LNCAP (cell line): ENCODE measurements at regions not wholly inside any gene's neighbourhood (a gene's known extent, or its start where the extent isn't known, plus 50 kb on each side); places are given as distances from the start of the nearest gene placed in this dataset.
A peak's percentile ranks its signal among the peaks of the same experiment; 100 is the strongest.

Experiments
- CTCF ChIP-seq: fragments of 450-650 bp; IDR thresholded peaks from 2 replicates; pipeline ENCODE4 v1.5.1; 2017; ENCODE audit warnings: mild to moderate bottlenecking

- TF ChIP-seq CTCF: no peak
These were observed 139.7 kb upstream of the TPM1 start for GRCh38 chr15:62902821-62903220.

- no peak for TF ChIP-seq CTCF
These were observed 139.1 kb upstream of the TPM1 start for GRCh38 chr15:62903437-62903836.

GRCh38 chr15:62904041-62904910 lies 138.3 kb upstream of the TPM1 start:
- peak; percentile 58; the same call in 1 of the 2 replicates for TF ChIP-seq CTCF

GRCh38 chr15:62906627-62907026 lies 135.9 kb upstream of the TPM1 start:
- TF ChIP-seq CTCF: no peak

- no peak for TF ChIP-seq CTCF
These were observed 135.3 kb upstream of the TPM1 start for GRCh38 chr15:62907275-62907674.

- TF ChIP-seq CTCF: no peak
These were observed 133.3 kb upstream of the TPM1 start for GRCh38 chr15:62909257-62909656.

GRCh38 chr15:62912282-62912681 lies 130.3 kb upstream of the TPM1 start:
- TF ChIP-seq CTCF: no peak
